GM21528 (cell line): ENCODE measurements at regions not wholly inside any gene's neighbourhood (a gene's known extent, or its start where the extent isn't known, plus 50 kb on each side); places are given as distances from the start of the nearest gene placed in this dataset.
A peak's percentile ranks its signal among the peaks of the same experiment; 100 is the strongest.

ENCODE experiments used
- ATAC-seq: cut with Tn5 transposase; IDR thresholded peaks from one replicate; pipeline ENCODE4 v1.9.1; 2021; ENCODE audit warnings: mild to moderate bottlenecking, moderate library complexity; ENCODE audit not compliant: unreplicated experiment, low FRiP score

DNA sequence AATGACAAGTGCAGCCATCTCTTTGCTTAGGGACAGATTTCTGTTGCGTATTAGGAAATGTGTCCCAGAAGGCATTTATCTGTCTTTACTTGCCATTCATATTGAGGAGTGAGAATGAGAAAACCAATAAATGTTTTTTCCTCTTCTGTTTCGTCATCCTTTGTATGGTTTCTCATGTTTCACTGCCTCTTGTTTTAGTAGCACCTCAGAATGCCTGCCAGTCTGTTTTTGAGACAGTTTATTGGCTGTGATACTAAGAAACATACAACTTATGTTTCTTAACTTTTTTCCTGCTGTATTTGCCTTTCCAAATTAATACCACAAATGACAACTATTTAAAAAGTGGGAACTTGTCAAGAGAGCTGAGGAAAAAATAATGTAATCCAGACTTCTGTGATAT, 390.2 kb upstream of the GOLIM4 start:
- ATAC-seq, result no peak

DNA sequence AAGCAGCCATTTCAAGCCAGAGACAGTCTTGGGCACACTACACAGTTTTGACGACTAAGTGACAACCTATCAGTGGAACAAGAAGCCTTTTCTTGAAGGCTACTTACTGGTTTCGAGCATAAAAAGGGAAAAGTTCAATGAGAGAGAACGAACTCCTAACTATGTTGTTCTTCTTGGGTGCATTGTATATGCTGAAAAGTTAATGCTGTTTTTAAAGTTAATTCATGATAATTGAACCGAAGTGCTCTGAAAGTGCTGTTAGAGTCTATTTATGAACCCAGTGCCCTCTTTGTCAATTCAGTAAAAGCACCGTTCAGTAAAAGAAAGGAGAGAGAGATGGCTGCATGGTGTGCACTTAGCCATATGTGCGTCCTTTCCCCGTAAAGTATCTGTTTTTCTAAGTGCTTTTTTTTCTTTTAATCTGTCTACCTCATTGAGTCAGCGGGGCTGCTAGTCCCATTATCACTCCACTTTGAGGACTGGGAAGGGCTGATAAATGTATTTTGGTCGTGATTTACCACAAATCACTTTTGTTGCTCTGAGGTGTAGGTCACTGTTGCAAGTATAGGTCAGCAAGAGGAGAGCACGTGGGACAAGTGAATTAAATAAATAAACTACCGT, 380.7 kb upstream of the GOLIM4 start:
- ATAC-seq, result no peak

DNA sequence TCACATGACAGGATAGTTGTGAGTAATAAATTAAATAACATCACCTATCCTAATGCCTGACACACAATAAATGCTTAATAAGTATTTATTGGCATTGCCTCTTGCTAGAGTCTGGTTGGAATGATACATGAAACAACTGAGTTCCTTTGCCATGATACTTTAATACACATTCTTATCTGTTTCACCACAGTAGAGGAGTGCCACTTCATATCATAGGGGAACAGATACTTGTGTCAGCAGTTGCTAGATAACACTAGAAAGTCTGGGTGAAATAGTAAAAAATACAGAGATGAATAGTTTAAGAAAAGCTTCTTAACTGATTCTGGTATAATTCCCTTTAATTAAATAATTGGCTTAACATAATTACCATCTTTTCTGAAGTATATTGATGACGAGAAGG, 380.0 kb upstream of the GOLIM4 start:
- ATAC-seq, result no peak

DNA sequence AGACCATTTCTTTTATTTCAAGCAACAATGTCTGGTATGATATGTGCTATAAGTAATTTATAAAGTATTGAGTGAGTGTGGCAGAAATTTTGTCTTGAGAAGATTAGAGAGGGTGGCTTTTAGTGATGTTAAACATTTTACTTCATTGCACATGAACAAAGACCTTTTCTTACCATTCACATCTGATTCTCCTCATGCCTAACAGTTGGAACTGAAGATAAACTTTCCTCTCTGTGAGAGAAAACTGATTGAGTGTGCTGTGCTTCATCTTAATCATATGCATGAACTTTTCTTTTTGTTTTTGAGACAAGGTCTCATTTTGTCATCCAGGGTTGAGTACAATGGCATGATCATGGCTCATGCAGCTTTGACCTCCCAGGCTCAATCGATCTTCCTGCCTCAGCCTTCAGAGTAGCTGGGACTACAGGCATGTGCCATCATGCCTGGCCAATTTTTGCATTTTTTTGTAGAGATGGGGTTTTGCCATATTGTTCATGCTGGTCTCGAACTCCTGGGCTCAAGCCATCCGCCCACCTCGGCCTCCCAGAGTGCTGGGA, 377.7 kb upstream of the GOLIM4 start:
- no peak for ATAC-seq

DNA sequence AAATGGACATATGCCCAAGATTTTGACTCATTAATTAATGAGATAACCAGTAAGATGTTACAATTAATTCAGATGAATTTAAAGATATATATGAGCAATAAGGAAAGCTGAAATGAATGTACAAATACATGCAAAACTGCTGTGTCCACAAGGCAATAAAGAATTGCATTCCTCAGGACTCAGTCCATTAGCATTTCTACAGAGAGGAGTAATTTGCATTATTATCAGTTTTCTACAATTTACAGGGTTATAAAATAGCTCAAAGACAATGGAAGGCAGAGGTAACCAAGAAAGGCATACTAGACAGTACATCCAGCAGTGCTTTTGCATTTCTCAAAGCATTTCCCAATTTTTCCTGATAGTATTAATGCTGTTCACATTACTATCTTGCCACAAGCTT, 377.1 kb upstream of the GOLIM4 start:
- no peak for ATAC-seq

DNA sequence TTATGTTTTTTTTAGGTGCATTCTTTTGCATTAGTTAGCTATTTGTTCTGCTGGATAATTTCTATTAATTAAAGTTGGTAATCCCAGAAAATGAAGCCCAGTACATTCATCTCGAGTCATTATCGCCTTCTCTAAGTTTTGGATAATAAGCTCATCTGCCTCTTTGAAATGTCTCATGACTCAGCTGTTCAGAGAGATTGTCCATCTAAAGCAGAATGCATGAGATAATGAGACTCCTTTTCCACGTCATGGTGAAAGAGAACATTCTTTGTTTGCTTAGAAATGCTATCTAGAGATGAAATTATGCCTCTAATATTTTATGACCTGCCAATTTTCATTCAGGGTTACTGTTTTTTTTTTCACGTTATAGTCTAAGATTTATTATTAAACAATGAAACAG, 374.7 kb upstream of the GOLIM4 start:
- no peak for ATAC-seq

DNA sequence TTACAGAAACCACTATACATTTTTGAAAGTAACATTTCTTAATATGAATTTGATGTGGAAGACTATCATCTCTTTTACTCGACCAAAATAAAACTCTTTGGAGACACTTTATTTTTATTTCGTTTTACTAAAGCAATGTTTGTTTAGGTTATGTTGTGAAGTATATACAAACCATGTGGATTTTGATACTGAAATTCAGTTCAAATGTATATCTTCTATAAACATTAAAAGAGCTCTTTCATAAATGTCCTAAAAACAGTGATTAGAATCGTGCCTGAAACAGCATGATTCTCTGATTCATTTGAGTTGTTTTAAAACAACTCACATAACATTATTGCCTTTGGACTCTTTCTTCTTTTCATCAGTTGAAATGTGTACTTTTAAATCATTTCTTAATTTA, 373.7 kb upstream of the GOLIM4 start:
- ATAC-seq, result no peak

DNA sequence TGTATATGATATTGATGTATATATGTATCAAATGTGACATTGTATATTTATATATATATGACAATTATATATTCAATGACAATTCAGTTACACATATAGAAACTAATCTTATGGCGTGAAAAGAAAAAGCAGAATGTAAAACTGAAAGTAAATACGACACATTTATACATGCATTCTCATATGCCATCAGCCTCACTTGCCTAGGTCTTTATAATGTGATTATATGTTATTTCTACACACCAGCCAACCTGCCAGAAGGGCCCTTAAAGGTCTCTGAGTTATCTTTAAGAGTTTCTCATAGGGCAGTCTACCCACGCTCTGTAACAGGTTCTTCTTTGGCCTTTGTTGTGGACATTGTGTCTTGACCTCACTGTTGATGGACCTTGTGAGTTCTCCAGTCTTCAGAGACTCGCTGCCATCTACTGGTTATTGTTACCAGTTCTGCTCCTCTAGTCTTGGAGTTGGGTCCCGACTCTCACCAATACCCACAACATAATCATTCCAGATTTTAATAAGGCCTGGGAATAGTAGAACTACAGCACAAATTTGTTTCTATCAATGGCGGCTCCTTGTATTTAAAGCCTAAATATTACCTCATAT, 371.5 kb upstream of the GOLIM4 start:
- peak; percentile 92 for ATAC-seq

DNA sequence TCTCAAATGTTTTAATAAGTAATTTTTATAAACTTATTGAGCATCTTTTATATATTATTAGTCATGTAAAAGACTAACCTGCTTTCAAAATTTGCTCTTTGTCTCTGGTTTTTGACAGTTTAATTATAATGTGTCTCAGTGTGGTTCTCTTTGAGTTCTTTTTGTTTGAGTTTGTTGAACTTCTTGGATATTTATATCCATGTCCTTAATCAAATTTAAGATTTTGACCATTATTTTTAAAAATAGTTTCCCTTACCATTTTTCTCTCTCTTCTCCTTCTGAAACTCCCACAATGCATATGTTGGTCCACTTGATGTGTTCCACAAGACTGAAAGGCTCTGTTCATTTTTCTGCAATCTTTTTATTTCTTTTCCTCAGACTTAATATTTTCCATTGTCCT, 366.1 kb upstream of the GOLIM4 start:
- ATAC-seq, result no peak

DNA sequence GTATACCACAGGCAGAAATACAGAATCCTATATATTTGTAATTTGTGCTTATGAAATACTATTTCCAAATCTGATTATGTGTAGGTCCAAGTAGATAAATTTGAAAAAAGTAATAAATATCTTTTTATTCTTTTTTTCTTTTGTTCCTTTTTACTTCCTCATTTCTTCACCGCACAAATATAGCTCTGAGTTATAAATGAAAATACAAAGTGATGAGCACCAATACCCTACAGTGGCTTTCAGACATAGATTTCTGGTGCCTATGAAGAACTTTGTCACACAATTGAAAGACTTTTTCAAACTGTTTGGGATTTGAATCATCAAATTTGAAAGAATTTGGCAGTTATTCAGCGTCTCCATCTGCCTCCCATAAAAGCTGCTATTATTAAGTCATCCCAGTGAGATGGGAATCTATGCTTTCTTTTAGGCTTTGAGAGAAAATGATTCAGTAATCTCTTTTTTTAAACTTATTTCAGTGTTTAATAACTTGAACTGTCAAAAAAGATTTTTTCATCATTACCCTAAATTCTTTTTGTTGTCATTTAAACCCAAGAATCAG, 363.6 kb upstream of the GOLIM4 start:
- ATAC-seq, result no peak

DNA sequence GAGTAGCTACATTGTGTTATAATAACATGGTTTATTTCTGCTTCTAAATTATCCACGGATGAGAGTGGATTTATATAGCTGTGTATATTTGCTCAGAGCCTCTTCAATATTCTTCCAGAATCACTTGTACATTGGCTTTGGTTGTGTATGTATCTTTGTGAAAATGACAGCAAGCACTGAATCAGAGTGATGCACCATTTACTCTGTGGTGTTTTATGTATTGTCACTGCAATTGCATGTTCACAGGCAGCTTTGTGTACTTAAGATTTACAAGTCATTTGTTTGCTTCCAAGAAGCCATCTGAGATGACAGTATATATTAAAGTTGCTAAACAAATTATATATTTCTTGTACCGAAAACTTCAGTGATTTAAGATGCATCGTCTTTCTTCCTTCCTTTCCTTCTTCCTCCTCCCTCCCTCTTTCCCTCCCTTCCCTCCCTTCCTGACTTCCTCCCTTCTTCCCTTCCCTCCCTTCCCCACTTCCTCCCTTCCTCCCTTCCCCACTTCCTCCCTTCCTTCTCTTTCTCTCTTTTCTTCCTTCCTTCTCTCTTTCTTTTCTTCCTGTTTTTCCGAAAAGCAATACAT, 362.3 kb upstream of the GOLIM4 start:
- ATAC-seq, result no peak

DNA sequence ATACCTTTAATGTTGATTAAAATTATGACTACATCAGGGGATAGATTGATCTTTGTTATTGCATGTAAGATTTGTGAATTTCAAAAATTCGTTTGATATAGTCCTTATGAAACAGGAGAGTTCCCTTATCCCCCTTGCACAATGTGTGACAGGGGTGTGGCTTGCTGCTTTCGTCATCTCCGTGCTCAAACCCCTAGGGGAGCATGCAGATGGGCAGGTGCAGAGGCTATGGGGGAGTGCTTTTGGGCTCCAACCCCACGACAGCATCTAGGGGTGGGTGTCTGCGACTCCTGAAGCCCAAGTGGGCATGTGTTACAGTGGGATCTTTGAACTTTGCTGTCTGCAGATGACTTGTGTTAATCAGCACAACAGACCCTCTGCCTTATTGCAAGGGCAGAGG, 360.1 kb upstream of the GOLIM4 start:
- ATAC-seq, result no peak

DNA sequence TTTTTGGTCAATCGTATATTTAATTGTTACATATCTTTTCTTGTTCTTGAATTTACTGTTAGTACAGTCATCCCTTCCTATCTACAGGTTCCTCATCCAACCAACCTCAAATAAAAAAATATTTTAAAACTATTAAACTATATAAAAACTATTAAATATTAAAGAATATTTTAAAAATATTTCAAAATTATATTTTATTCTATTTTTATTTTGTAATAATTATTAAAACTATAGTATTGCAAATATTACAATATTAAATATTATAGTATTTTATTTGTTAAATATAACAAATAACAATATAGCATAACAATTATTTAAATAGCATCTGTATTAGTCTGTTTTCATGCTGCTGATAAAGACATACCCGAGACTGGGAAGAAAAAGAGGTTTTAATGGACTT, 357.9 kb upstream of the GOLIM4 start:
- no peak for ATAC-seq

DNA sequence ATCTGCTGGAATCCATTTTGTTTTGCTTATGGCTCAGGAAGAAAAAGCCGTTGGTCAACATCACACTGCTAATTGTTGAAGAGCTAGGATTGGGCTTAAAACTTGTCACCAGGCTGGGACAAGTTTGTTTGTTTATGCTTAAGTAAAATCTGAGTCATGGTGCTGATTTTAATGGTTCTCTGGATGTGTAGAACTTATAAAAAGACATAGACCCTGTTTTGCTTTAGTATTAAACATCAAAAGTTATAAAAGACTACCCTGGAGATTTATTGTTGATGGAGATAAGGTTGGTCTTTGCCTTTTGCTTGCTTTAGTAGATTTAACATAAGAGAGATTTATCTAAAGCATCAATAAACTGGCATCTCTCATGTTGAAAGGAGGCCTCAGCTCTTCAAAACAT, 348.2 kb upstream of the GOLIM4 start:
- ATAC-seq, result no peak

DNA sequence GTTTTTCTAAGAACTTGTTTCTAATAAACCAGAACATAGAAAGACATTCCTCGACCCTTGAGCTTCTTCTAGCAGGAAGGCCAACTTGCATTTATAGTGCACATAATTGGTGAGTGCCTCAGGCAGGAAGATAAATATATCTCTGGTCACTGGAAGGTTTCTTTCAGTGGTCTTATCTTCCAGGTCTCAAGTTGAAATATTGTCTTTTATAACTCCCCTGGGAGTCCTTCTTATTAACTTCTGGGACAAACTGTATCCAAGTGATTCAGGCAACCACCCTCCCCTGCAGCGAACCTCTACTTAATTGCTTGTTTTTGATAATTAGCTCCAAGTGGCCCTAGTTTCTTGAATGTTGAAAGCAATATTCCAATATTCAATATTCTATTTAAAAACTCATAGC, 346.8 kb upstream of the GOLIM4 start:
- no peak for ATAC-seq

DNA sequence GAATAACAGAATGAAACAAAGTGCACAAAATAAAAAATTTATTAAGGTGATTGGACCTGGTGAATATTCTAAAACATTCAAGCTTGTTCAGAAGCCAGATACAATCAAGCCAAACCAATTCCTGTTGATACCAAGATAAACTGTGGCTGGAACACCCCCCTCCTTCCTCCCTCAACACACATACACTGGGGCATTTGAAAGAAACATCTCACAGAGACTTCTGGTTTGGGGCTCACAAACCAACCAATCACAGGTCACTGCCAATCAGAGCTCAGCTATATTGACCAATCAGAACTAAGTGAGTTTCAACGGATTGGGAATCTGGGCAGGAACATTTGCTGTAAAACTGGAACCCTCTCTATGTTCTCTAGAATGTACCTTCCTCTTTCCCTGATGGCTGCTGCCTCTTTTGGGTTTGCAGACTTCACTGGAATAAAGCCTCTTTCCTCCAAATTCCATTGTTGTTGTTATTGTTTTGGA, 340.6 kb upstream of the GOLIM4 start:
- no peak for ATAC-seq

DNA sequence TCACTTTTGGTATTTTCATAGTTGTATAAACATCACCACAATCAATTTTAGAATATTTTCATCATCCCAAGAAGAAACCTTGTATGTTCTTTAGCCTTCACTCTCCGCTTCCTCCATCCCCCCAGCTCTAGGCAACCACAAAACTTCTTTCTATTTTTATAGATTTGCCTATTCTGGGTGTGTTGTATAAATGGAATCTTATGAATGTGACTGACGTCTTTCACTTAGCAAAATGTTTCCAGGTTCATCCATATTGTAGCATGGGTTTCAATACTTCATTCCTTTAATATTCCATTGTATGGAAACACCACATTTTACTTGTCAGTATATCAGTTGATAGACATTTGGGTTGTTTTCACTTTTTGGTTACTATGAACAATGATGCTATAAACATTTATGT, 335.8 kb upstream of the GOLIM4 start:
- no peak for ATAC-seq

DNA sequence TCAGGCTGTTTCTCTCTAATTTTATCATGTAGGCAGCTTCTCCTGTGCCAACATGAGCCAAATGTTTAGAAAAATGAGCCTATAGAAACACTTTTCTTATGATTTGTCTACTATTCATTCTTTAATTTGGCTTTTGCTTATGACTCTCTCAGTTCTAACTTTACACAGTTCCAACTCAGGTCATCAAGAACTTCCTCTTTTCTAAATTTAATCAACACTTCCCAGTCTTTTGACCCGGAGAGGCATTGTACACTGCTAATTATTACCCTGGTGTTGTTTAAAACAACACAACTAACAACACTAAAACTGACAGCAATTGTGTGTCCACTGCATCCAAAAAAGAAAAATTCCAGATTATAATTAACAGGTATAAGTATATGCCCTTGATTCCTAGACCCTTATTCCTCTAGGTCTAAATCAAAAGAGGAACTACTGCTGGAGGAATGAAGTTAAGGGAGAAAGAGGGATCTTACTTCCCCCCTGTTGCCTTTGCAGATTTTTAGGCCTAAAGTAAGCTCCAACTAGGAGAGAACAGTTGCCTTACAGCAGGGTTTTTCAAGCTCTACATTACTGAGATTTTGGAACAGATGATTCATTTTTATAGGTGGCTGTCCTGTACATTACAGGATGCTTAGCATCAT, 332.2 kb upstream of the GOLIM4 start:
- ATAC-seq, result no peak

DNA sequence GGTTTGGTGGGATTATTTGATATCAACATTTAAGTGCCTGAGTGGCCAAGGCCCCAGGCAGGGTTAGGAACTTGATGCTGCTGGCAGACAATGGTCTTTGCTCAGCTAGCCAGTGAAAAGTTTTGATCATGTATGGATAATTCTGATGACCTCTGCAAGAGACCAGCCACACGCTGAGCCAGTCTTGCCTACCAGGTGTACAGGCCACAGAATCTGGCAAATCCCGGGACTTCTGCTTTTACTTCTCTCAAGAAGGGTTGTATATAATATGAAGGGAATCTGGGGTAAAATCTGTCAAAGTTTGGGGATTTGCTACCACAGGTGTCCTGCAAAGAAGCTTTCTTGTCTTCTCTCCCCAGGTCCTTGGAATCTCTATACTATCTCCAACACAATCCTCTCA, 331.4 kb upstream of the GOLIM4 start:
- no peak for ATAC-seq

DNA sequence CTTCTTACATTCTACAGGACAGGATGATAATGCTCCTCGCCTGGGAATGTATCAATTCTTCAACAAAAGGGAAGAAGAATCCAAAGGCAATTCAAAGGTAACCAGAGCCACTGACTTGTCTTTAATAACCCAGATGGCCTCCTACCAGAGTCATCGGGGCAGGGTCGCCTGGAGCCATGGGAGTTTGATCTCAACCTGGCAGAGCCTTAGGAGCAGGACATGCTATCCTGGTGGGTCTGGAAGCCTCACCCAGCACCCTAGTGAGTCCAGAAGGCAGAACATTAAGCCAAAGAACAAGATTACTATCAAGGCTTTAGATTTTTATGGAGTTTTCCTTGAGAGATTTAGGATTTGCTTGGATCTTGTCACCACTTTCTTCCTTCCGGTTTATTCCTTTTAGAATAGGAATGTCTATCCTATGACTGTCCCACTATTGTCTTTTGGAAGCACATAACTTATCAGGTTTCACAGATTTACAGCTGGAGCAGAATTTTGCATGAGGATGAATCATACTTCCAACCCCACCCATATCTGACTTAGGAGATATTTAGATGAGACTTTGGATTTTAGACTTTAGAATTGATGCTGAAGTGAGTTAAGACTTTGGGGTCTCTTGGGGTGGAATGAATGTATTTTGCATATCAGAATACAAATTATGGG, 330.3 kb upstream of the GOLIM4 start:
- no peak for ATAC-seq
